ENCODE measurements at regions not wholly inside any gene's neighbourhood (a gene's known extent, or its start where the extent isn't known, plus 50 kb on each side); places are given as distances from the start of the nearest gene placed in this dataset.

DNA sequence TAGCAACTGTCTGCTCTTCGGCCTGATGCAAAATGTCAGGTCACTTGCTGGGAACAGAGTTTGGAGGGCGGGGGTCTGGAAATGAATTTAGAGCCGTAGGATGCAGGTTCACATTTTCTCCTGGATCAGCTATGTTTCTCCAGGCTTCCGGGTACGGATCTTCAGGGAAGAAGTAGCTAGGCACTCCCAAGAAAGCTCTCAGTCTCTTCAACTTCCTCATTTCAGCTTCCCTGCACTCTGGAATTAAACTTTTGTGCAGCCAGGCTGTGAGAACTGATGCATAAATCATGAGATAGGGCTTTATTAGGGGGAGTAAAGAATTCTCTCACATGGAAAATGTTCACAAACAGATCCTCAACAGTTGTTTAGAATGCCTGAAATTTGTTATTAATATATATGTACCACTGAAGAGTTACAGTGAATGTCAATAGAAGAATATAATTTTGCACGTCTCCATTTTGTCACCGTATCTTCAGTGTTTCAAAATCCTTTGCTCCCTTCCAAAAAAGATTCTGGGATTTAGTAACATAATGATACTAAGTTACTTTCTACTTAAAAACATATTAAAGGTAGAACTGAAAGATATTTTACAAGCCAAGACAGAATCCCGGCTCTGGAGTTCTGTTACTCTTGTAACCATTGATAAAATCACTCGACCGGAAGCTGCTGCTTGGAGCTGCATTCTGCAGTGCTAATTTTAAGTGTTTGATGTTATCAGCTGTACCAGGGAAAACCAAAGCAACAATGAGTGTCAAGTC is 178.5 kb upstream of the P2RY1 start:
- Histone ChIP-seq H3K27ac (ENCODE audit: low read depth in 1 of 2, low read length in 1 of 2) (no peak overlapping the region), H3K4me3 (no peak overlapping the region), H3K36me3 (ENCODE audit: control insufficient read depth in 4 of 4, insufficient read depth in 4 of 4, low read length in 4 of 4) (no peaks in the 10 kb centered on the region), H3K27me3 (ENCODE audit: control insufficient read depth in 3 of 3, insufficient read depth in 3 of 3, low read length in 2 of 3) (no peaks in the 10 kb centered on the region), H3K4me1 (ENCODE audit: control insufficient read depth in 5 of 5, insufficient read depth in 5 of 5, low read length in 5 of 5) (peaks cover 0 to 17% (median 0%) of the 10 kb centered on the region in 5 donors), H3K9ac (ENCODE audit: insufficient read depth in 1 of 2, low read length in 2 of 2) (no peak overlapping the region), H3K9me3 (ENCODE audit: control insufficient read depth in 4 of 4, insufficient read depth in 3 of 4, low read length in 3 of 4) (no peaks in the 10 kb centered on the region)
- 15 to 28% methylated on average over 10 of the region's 10 CpGs for WGBS, 2 donors
- TF ChIP-seq CTCF (IDR thresholded peaks at IDR 0.05; ENCODE audit: control extremely low read depth, extremely low read depth), result no peak
- DNase-seq, result peak; percentile 21 to 73 (median 72)
- no peak for ATAC-seq (ENCODE audit: insufficient read depth, low FRiP score)

DNA sequence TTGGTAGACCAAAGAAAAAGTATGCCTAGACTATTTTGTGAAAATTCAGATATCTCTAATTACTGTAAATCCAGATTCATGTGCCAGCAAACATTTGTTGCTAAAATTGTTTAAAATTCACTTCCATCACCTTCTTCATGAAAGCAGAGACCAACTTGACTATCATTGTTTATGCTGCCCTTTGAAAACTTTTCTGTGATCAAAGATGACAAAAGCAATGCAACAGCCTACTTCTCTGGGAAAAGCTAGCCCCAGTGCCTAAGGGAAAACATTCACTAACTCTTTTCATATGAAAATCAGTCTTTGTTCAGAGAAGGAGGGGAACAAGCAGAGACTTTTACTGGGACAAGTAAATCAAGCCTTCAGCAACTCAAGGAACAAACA is 178.0 kb upstream of the P2RY1 start:
- Histone ChIP-seq H3K27ac (ENCODE audit: low read depth in 1 of 2, low read length in 1 of 2) (no peak overlapping the region), H3K4me1 (ENCODE audit: control insufficient read depth in 5 of 5, insufficient read depth in 5 of 5, low read length in 5 of 5) (peaks cover 0 to 17% (median 0%) of the 10 kb centered on the region in 5 donors), H3K4me3 (no peak overlapping the region), H3K9ac (ENCODE audit: insufficient read depth in 1 of 2, low read length in 2 of 2) (no peak overlapping the region), H3K9me3 (ENCODE audit: control insufficient read depth in 4 of 4, insufficient read depth in 3 of 4, low read length in 3 of 4) (no peaks in the 10 kb centered on the region), H3K27me3 (ENCODE audit: control insufficient read depth in 3 of 3, insufficient read depth in 3 of 3, low read length in 2 of 3) (no peaks in the 10 kb centered on the region), H3K36me3 (ENCODE audit: control insufficient read depth in 4 of 4, insufficient read depth in 4 of 4, low read length in 4 of 4) (no peaks in the 10 kb centered on the region)
- no peak for ATAC-seq (ENCODE audit: insufficient read depth, low FRiP score)
- TF ChIP-seq CTCF (IDR thresholded peaks at IDR 0.05; ENCODE audit: control extremely low read depth, extremely low read depth), result no peak
- peak in 2 of 3 donors; percentile 61 for DNase-seq

- 68% methylated on average over 5 of the region's 5 CpGs for WGBS, 2 donors
Observed at GRCh38 chr3:152658977-152659720, 175.8 kb upstream of the P2RY1 start.

More at GRCh38 chr3:152658977-152659720, 175.8 kb upstream of the P2RY1 start:
- H3K4me3 ChIP-seq, result no peak overlapping the region
- H3K27ac ChIP-seq (ENCODE audit: low read depth in 1 of 2, low read length in 1 of 2), result no peak overlapping the region
- DNase-seq, result no peak
- no peak for TF ChIP-seq CTCF (IDR thresholded peaks at IDR 0.05; ENCODE audit: control extremely low read depth, extremely low read depth)
- H3K27me3 ChIP-seq (ENCODE audit: control insufficient read depth in 3 of 3, insufficient read depth in 3 of 3, low read length in 2 of 3), result no peaks in the 10 kb centered on the region
- no peak overlapping the region for H3K9ac ChIP-seq (ENCODE audit: insufficient read depth in 1 of 2, low read length in 2 of 2)
- ATAC-seq (ENCODE audit: insufficient read depth, low FRiP score), result no peak
- H3K9me3 ChIP-seq (ENCODE audit: control insufficient read depth in 4 of 4, insufficient read depth in 3 of 4, low read length in 3 of 4), result no peaks in the 10 kb centered on the region
- peaks cover 0 to 17% (median 0%) of the 10 kb centered on the region in 5 donors for H3K4me1 ChIP-seq (ENCODE audit: control insufficient read depth in 5 of 5, insufficient read depth in 5 of 5, low read length in 5 of 5)
- H3K36me3 ChIP-seq (ENCODE audit: control insufficient read depth in 4 of 4, insufficient read depth in 4 of 4, low read length in 4 of 4), result no peaks in the 10 kb centered on the region

Measured in lung (tissue), 11 donors.